Suprapubic skin (tissue), 4 donors: ENCODE measurements at regions not wholly inside any gene's neighbourhood (a gene's known extent, or its start where the extent isn't known, plus 50 kb on each side); places are given as distances from the start of the nearest gene placed in this dataset.

Source experiments
- CTCF ChIP-seq, 2 donors: fragments of 200-600 bp in 1 of 2; fragments of 450-650 bp in 1 of 2; sonication (generic) in 1 of 2; IDR thresholded peaks; one replicate each; pipeline ENCODE4 v1.5.1; 2016 to 2019; ENCODE audit warnings: antibody characterized with exemption in 2 of 2, mild to moderate bottlenecking in 1 of 2, moderate library complexity in 1 of 2
- EP300 ChIP-seq: sonication (generic); formaldehyde crosslinking; IDR thresholded peaks from one replicate; pipeline ENCODE4 v1.6.1; 2017; ENCODE audit warnings: antibody characterized with exemption
- POLR2A ChIP-seq, 2 donors: fragments of 450-650 bp; IDR thresholded peaks; one replicate each; pipeline ENCODE4 v1.6.1; 2017; ENCODE audit warnings: antibody characterized with exemption in 2 of 2, mild to moderate bottlenecking in 2 of 2, moderate library complexity in 2 of 2
- POLR2AphosphoS5 ChIP-seq, 3 donors: sonication (generic); formaldehyde crosslinking; IDR thresholded peaks; one replicate each; pipeline ENCODE4 v1.6.1; 2017; ENCODE audit warnings: antibody characterized with exemption in 3 of 3

- TF ChIP-seq CTCF (IDR thresholded peaks at IDR 0.05): no peak
- no peak for TF ChIP-seq POLR2A (IDR thresholded peaks at IDR 0.05)
- TF ChIP-seq POLR2AphosphoS5 (IDR thresholded peaks at IDR 0.05): no peak
- no peak for TF ChIP-seq EP300
Measured at GRCh38 chr6:105952772-105953690, 133.1 kb upstream of the PRDM1 start.
